ENCODE measurements at regions not wholly inside any gene's neighbourhood (a gene's known extent, or its start where the extent isn't known, plus 50 kb on each side); places are given as distances from the start of the nearest gene placed in this dataset.

GRCh38 chr1:214935258-214935657 is 147.3 kb upstream of the KCNK2 start:
- no peak for TF ChIP-seq POLR2AphosphoS5 (IDR thresholded peaks at IDR 0.05)
- no peak for TF ChIP-seq POLR2A (IDR thresholded peaks at IDR 0.05)
- TF ChIP-seq EP300 (IDR thresholded peaks at IDR 0.05) = no peak
- TF ChIP-seq, protein P1, sequence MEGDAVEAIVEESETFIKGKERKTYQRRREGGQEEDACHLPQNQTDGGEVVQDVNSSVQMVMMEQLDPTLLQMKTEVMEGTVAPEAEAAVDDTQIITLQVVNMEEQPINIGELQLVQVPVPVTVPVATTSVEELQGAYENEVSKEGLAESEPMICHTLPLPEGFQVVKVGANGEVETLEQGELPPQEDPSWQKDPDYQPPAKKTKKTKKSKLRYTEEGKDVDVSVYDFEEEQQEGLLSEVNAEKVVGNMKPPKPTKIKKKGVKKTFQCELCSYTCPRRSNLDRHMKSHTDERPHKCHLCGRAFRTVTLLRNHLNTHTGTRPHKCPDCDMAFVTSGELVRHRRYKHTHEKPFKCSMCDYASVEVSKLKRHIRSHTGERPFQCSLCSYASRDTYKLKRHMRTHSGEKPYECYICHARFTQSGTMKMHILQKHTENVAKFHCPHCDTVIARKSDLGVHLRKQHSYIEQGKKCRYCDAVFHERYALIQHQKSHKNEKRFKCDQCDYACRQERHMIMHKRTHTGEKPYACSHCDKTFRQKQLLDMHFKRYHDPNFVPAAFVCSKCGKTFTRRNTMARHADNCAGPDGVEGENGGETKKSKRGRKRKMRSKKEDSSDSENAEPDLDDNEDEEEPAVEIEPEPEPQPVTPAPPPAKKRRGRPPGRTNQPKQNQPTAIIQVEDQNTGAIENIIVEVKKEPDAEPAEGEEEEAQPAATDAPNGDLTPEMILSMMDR (IDR thresholded peaks at IDR 0.05) = no peak
- ATAC-seq (ENCODE audit: low FRiP score in 2 of 2) (no peak), DNase-seq (no peak)
- Histone ChIP-seq H3K4me1 (no peaks in the 10 kb centered on the region), H3K27me3 (no peaks in the 10 kb centered on the region), H3K36me3 (no peaks in the 10 kb centered on the region), H3K9me3 (no peaks in the 10 kb centered on the region), H3K27ac (no peak overlapping the region), H3K4me3 (no peak overlapping the region)
- WGBS, 2 donors = 21 to 48% methylated on average over 1 of the region's 1 CpG

DNA sequence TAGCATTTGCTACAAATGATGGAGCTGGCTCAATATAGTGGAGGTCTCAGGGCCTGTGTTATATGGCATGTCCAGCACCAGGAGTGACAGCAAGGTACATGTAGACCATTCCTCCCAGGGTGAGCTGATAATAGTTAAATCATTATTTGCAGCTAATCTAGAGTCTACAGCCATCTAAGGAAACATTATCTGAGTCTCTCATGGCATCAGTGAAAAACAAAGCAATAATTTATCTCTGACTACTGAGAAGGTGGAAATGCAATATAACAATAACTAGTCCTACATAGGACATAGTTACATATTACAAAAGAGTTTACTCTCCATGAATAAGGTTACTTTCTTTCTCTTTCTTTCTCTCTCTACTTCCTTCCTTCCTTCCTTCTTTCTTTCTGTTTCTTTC is 143.4 kb upstream of the KCNK2 start:
- no peak for ATAC-seq (ENCODE audit: low FRiP score in 2 of 2)
- no peaks in the 10 kb centered on the region for H3K36me3 ChIP-seq
- DNase-seq = no peak
- no peaks in the 10 kb centered on the region for H3K27me3 ChIP-seq
- H3K4me3 ChIP-seq = no peak overlapping the region
- H3K27ac ChIP-seq = no peak overlapping the region
- no peaks in the 10 kb centered on the region for H3K9me3 ChIP-seq
- TF ChIP-seq POLR2AphosphoS5 (IDR thresholded peaks at IDR 0.05) = no peak
- TF ChIP-seq EP300 (IDR thresholded peaks at IDR 0.05) = no peak
- TF ChIP-seq, protein P1 (IDR thresholded peaks at IDR 0.05) = no peak
- no peak for TF ChIP-seq POLR2A (IDR thresholded peaks at IDR 0.05)
- no peaks in the 10 kb centered on the region for H3K4me1 ChIP-seq

DNA sequence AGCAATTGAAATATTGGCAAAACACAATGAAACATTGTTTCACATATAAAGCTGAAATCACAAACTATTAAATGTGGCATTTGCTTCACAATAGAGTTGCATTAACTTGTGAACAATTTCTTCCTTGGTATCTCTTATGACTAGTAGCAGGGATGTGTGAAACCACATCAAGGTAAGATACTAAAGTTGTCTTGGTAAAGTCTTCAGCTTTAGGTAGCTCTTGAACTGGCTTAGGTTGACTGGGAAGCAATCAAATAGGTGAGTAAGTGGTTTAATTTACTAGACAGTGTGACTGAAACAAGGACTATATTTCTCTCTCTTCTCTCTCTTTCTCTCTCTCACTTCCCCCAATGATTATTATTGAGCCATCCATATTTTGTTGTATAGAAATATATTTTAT is 141.5 kb upstream of the KCNK2 start:
- TF ChIP-seq POLR2AphosphoS5 (IDR thresholded peaks at IDR 0.05) = no peak
- no peak for TF ChIP-seq POLR2A (IDR thresholded peaks at IDR 0.05)
- TF ChIP-seq, protein P1 (IDR thresholded peaks at IDR 0.05) = no peak
- no peak for TF ChIP-seq EP300 (IDR thresholded peaks at IDR 0.05)
- Histone ChIP-seq H3K4me1 (no peaks in the 10 kb centered on the region), H3K4me3 (no peak overlapping the region), H3K36me3 (no peaks in the 10 kb centered on the region), H3K27ac (no peak overlapping the region), H3K27me3 (no peaks in the 10 kb centered on the region), H3K9me3 (no peaks in the 10 kb centered on the region)
- DNase-seq = no peak
- no peak for ATAC-seq (ENCODE audit: low FRiP score in 2 of 2)

DNA sequence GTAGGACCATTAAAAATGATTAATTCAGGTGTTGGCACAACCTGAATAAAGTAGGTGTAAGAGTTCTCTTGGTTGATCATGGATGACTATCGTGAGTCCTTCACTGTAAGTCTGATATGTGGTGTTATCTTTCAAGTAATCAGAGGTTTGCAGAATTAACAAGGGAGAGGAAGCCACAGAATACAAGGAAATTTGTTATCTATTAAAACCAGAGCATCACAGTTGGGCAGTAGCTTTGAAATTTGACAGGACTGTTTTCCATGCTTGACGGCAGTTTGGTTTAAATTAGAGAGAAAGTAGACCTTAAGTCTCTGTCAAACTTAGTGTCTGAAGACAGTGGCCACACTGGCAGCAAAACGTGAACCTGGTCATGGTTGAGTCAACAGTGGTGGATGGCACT is 139.5 kb upstream of the KCNK2 start:
- no peak for ATAC-seq (ENCODE audit: low FRiP score in 2 of 2)
- 46 to 58% methylated on average over 3 of the region's 3 CpGs for WGBS, 2 donors

GRCh38 chr1:214946615-214947014 is 135.9 kb upstream of the KCNK2 start:
- ATAC-seq (ENCODE audit: low FRiP score in 2 of 2) (no peak), DNase-seq (no peak)
- 65 to 69% methylated on average over 1 of the region's 1 CpG for WGBS, 2 donors
- TF ChIP-seq POLR2A (IDR thresholded peaks at IDR 0.05) = no peak
- no peak for TF ChIP-seq EP300 (IDR thresholded peaks at IDR 0.05)
- no peak for TF ChIP-seq POLR2AphosphoS5 (IDR thresholded peaks at IDR 0.05)
- TF ChIP-seq, protein P1 (IDR thresholded peaks at IDR 0.05) = no peak
- no peaks in the 10 kb centered on the region for H3K36me3 ChIP-seq
- H3K4me3 ChIP-seq = no peak overlapping the region
- H3K4me1 ChIP-seq = no peaks in the 10 kb centered on the region
- no peaks in the 10 kb centered on the region for H3K9me3 ChIP-seq
- no peak overlapping the region for H3K27ac ChIP-seq
- no peaks in the 10 kb centered on the region for H3K27me3 ChIP-seq

More for the DNA sequence above, 139.5 kb upstream of the KCNK2 start:
- no peaks in the 10 kb centered on the region for H3K4me1 ChIP-seq
- TF ChIP-seq, protein P1 (IDR thresholded peaks at IDR 0.05) = no peak
- TF ChIP-seq POLR2A (IDR thresholded peaks at IDR 0.05) (no peak), EP300 (IDR thresholded peaks at IDR 0.05) (no peak), POLR2AphosphoS5 (IDR thresholded peaks at IDR 0.05) (no peak)
- DNase-seq = no peak
- no peaks in the 10 kb centered on the region for H3K9me3 ChIP-seq
- no peak overlapping the region for H3K4me3 ChIP-seq
- H3K27me3 ChIP-seq = no peaks in the 10 kb centered on the region
- no peak overlapping the region for H3K27ac ChIP-seq
- no peaks in the 10 kb centered on the region for H3K36me3 ChIP-seq
